ENCODE measurements at regions not wholly inside any gene's neighbourhood (a gene's known extent, or its start where the extent isn't known, plus 50 kb on each side); places are given as distances from the start of the nearest gene placed in this dataset.

DNA sequence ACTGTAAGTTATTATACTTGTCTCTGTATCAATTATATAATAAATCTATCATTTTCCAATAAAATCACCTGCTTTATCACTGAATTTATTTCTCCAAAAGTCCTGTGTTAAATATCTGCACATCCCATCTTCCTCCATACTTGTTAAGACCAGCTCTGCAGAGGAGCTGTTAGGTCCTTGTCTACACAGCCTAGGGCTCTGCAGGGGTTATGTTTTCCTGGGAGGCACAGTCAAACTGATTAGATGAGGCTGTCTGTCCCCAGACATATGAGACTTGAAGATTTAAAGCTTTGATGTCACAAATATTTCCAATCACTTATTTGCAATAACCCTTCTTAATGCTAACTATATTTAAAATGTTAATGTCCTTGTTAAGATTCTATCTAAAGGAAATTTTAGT, 446.8 kb downstream of the TRAM1L1 start:
- ChIA-PET POLR2A (no interaction called here), CTCF (no interaction called here)
- no peak overlapping the region for H3K4me3 ChIP-seq (ENCODE audit: low read length)
- intact Hi-C loops (cut with DNase I, micrococcal nuclease), result no loop called here
- no peaks in the 10 kb centered on the region for H3K4me1 ChIP-seq (ENCODE audit: insufficient read depth, low read length)
- no peak for ATAC-seq (ENCODE audit: poor library complexity)
- H3K27me3 Mint-ChIP-seq, result no peaks in the 10 kb centered on the region
- H3K36me3 Mint-ChIP-seq (ENCODE audit: low read depth), result no peaks in the 10 kb centered on the region
- H3K9me3 Mint-ChIP-seq, result peaks cover 1% of the 10 kb centered on the region
- no peaks in the 10 kb centered on the region for H3K27me3 ChIP-seq (ENCODE audit: control insufficient read depth in 1 of 2, insufficient read depth in 2 of 2, low read length in 2 of 2)
- H3K36me3 ChIP-seq (ENCODE audit: insufficient read depth, low read length), result no peaks in the 10 kb centered on the region
- DNase-seq, result no peak
- H3K4me1 Mint-ChIP-seq (ENCODE audit: low read depth), result no peaks in the 10 kb centered on the region
- H3K9me3 ChIP-seq (ENCODE audit: control insufficient read depth in 1 of 2, insufficient read depth in 1 of 2, low read length in 2 of 2), result no peaks in the 10 kb centered on the region
- no peak overlapping the region for H3K27ac Mint-ChIP-seq
- H3K27ac ChIP-seq (ENCODE audit: low read depth in 1 of 2, low read length in 2 of 2), result no peak overlapping the region
- no peak overlapping the region for H3K4me3 Mint-ChIP-seq
- TF ChIP-seq, protein P1, sequence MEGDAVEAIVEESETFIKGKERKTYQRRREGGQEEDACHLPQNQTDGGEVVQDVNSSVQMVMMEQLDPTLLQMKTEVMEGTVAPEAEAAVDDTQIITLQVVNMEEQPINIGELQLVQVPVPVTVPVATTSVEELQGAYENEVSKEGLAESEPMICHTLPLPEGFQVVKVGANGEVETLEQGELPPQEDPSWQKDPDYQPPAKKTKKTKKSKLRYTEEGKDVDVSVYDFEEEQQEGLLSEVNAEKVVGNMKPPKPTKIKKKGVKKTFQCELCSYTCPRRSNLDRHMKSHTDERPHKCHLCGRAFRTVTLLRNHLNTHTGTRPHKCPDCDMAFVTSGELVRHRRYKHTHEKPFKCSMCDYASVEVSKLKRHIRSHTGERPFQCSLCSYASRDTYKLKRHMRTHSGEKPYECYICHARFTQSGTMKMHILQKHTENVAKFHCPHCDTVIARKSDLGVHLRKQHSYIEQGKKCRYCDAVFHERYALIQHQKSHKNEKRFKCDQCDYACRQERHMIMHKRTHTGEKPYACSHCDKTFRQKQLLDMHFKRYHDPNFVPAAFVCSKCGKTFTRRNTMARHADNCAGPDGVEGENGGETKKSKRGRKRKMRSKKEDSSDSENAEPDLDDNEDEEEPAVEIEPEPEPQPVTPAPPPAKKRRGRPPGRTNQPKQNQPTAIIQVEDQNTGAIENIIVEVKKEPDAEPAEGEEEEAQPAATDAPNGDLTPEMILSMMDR (IDR thresholded peaks at IDR 0.05), result no peak

DNA sequence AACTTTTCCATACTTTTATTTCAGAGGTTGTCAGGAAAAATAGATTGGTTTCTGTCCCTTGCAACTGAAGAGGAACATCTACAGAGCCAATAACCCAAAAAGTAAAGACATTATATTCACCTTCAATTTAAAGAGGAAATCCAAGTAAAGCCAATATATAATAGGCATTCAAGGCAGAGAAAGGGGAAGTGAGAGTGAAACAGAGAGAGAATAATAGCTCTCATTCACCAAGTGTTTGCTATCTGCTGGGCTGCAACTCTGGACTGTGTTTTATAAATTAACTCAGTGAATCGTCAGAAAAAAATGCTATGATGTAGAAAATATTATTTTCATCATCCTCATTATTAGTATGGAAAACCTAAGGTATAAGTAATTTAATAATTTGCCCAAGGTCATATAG, 448.5 kb downstream of the TRAM1L1 start:
- POLR2A ChIA-PET, result no interaction called here
- no peak overlapping the region for H3K4me3 ChIP-seq (ENCODE audit: low read length)
- H3K27ac ChIP-seq (ENCODE audit: low read depth in 1 of 2, low read length in 2 of 2), result no peak overlapping the region
- TF ChIP-seq, protein P1 (IDR thresholded peaks at IDR 0.05), result no peak
- H3K36me3 ChIP-seq (ENCODE audit: insufficient read depth, low read length), result no peaks in the 10 kb centered on the region
- no peak overlapping the region for H3K4me3 Mint-ChIP-seq
- H3K27ac Mint-ChIP-seq, result no peak overlapping the region
- ATAC-seq (ENCODE audit: poor library complexity), result no peak
- no peaks in the 10 kb centered on the region for H3K36me3 Mint-ChIP-seq (ENCODE audit: low read depth)
- H3K9me3 ChIP-seq (ENCODE audit: control insufficient read depth in 1 of 2, insufficient read depth in 1 of 2, low read length in 2 of 2), result no peaks in the 10 kb centered on the region
- CTCF ChIA-PET, result no interaction called here
- no peaks in the 10 kb centered on the region for H3K27me3 ChIP-seq (ENCODE audit: control insufficient read depth in 1 of 2, insufficient read depth in 2 of 2, low read length in 2 of 2)
- no peaks in the 10 kb centered on the region for H3K4me1 ChIP-seq (ENCODE audit: insufficient read depth, low read length)
- intact Hi-C loops (cut with DNase I, micrococcal nuclease), result no loop called here
- H3K9me3 Mint-ChIP-seq, result no peaks in the 10 kb centered on the region
- H3K4me1 Mint-ChIP-seq (ENCODE audit: low read depth), result no peaks in the 10 kb centered on the region
- DNase-seq, result no peak
- H3K27me3 Mint-ChIP-seq, result no peaks in the 10 kb centered on the region

DNA sequence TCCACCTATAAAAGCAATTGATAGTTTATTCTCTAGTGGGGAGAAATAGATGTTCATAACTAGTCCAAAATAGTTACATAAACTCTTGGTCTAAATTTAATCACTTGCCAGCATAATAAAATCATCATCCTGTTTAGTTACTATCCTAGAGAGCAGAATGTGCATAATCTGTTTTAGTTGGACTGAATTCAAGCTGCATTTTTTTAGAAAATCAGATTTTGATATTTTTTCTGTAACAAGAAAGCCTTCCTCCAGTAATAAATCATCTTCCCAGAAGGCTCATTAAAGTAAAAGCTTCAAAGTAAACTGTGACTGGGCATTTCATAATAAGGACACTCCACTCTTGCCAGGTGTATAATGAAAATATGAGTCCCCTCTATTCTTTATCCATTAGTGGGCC, 453.1 kb downstream of the TRAM1L1 start:
- Mint-ChIP-seq H3K4me1 (ENCODE audit: low read depth) (no peaks in the 10 kb centered on the region), H3K27me3 (no peaks in the 10 kb centered on the region), H3K36me3 (ENCODE audit: low read depth) (no peaks in the 10 kb centered on the region), H3K4me3 (no peak overlapping the region), H3K9me3 (no peaks in the 10 kb centered on the region), H3K27ac (no peak overlapping the region)
- H3K27ac ChIP-seq (ENCODE audit: low read depth in 1 of 2, low read length in 2 of 2), result no peak overlapping the region
- TF ChIP-seq, protein P1 (IDR thresholded peaks at IDR 0.05), result no peak
- POLR2A ChIA-PET, result no interaction called here
- ATAC-seq (ENCODE audit: poor library complexity) (no peak), DNase-seq (no peak)
- no peak overlapping the region for H3K4me3 ChIP-seq (ENCODE audit: low read length)
- intact Hi-C loops (cut with DNase I, micrococcal nuclease), result no loop called here
- no peaks in the 10 kb centered on the region for H3K4me1 ChIP-seq (ENCODE audit: insufficient read depth, low read length)
- H3K27me3 ChIP-seq (ENCODE audit: control insufficient read depth in 1 of 2, insufficient read depth in 2 of 2, low read length in 2 of 2), result no peaks in the 10 kb centered on the region
- H3K36me3 ChIP-seq (ENCODE audit: insufficient read depth, low read length), result no peaks in the 10 kb centered on the region
- CTCF ChIA-PET, result no interaction called here
- H3K9me3 ChIP-seq (ENCODE audit: control insufficient read depth in 1 of 2, insufficient read depth in 1 of 2, low read length in 2 of 2), result no peaks in the 10 kb centered on the region
